ENCODE measurements at regions not wholly inside any gene's neighbourhood (a gene's known extent, or its start where the extent isn't known, plus 50 kb on each side); places are given as distances from the start of the nearest gene placed in this dataset.

DNA sequence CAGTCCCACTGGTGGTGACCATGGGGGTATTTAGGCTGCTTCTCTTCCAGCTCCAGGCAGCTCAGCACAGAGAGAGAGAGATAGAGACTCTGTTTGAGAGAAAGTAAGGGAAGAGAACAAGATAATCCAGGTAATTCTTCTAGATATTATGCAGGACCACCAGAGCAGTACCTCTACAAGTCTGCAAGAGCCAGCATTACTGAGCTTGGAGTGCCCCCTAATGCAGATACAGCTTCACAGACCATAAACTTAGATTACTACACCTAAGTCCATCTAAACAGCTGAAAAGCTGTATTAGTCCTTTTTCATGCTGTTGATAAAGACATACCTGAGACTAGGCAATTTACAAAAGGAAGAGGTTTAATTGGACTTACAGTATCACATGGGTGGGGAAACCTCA lies 570.3 kb downstream of the LRRIQ3 start:
- DNase-seq (ENCODE audit: low read depth): no peak
- TF ChIP-seq, protein P1, sequence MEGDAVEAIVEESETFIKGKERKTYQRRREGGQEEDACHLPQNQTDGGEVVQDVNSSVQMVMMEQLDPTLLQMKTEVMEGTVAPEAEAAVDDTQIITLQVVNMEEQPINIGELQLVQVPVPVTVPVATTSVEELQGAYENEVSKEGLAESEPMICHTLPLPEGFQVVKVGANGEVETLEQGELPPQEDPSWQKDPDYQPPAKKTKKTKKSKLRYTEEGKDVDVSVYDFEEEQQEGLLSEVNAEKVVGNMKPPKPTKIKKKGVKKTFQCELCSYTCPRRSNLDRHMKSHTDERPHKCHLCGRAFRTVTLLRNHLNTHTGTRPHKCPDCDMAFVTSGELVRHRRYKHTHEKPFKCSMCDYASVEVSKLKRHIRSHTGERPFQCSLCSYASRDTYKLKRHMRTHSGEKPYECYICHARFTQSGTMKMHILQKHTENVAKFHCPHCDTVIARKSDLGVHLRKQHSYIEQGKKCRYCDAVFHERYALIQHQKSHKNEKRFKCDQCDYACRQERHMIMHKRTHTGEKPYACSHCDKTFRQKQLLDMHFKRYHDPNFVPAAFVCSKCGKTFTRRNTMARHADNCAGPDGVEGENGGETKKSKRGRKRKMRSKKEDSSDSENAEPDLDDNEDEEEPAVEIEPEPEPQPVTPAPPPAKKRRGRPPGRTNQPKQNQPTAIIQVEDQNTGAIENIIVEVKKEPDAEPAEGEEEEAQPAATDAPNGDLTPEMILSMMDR (IDR thresholded peaks at IDR 0.05; ENCODE audit: insufficient read depth, low read depth, low read length, missing control alignments): no peak
- no peak overlapping the region for H3K4me3 ChIP-seq (ENCODE audit: low read depth, low read length)

- TF ChIP-seq, protein P1 (IDR thresholded peaks at IDR 0.05; ENCODE audit: insufficient read depth, low read depth, low read length, missing control alignments): no peak
- no peak for DNase-seq (ENCODE audit: low read depth)
- no peak overlapping the region for H3K4me3 ChIP-seq (ENCODE audit: low read depth, low read length)
Observed at GRCh38 chr1:73626326-73626725, 571.6 kb downstream of the LRRIQ3 start.

GRCh38 chr1:73623946-73624345 lies 574.0 kb downstream of the LRRIQ3 start:
- no peak for DNase-seq (ENCODE audit: low read depth)
- H3K4me3 ChIP-seq (ENCODE audit: low read depth, low read length): no peak overlapping the region
- TF ChIP-seq, protein P1 (IDR thresholded peaks at IDR 0.05; ENCODE audit: insufficient read depth, low read depth, low read length, missing control alignments): no peak

GRCh38 chr1:73617145-73617544 lies 580.8 kb downstream of the LRRIQ3 start:
- TF ChIP-seq, protein P1 (IDR thresholded peaks at IDR 0.05; ENCODE audit: insufficient read depth, low read depth, low read length, missing control alignments): no peak

DNA sequence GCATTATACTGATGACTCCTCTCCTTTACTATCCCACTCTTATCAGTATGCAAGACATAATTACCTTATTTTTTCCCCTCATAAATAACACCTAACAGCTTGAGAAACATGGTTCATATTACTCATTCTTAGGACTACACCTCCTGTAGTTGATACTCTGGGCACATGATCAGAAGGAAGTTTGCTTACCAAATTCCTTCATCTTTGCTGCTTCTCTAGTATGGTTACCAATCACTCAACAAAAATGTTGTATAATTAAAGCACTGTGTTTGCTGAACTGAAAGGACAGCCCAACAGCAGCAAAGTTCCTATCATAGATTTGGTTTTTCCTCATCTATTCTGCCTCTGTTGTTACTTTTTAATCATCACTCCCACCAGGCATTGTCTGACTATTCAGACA lies 586.3 kb downstream of the LRRIQ3 start:
- TF ChIP-seq, protein P1 (IDR thresholded peaks at IDR 0.05; ENCODE audit: insufficient read depth, low read depth, low read length, missing control alignments): no peak
- DNase-seq (ENCODE audit: low read depth): no peak

More at GRCh38 chr1:73617145-73617544, 580.8 kb downstream of the LRRIQ3 start:
- no peak for DNase-seq (ENCODE audit: low read depth)
- H3K4me3 ChIP-seq (ENCODE audit: low read depth, low read length): no peak overlapping the region

DNA sequence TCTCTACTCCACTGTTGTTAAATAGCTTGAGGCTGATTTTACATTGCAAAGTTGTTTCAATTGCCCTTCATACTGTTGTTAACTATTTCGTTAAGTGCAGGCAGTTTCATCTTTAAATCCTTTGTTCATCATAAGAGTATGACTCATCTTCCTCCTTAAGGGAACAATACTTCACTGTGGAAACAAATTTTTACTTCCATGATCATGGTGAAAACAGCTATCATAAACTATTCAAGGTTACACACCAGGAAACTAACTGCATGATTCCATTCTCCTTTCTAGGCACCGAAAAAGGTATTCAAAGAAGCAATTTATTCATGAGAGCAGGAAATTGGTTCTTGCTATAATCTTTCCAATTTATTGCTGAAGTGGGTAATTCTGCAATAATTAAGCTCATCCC lies 593.2 kb downstream of the LRRIQ3 start:
- TF ChIP-seq, protein P1 (IDR thresholded peaks at IDR 0.05; ENCODE audit: insufficient read depth, low read depth, low read length, missing control alignments): no peak
- no peak for DNase-seq (ENCODE audit: low read depth)
- no peak overlapping the region for H3K4me3 ChIP-seq (ENCODE audit: low read depth, low read length)

More for the DNA sequence above, 586.3 kb downstream of the LRRIQ3 start:
- H3K4me3 ChIP-seq (ENCODE audit: low read depth, low read length): no peak overlapping the region

DNA sequence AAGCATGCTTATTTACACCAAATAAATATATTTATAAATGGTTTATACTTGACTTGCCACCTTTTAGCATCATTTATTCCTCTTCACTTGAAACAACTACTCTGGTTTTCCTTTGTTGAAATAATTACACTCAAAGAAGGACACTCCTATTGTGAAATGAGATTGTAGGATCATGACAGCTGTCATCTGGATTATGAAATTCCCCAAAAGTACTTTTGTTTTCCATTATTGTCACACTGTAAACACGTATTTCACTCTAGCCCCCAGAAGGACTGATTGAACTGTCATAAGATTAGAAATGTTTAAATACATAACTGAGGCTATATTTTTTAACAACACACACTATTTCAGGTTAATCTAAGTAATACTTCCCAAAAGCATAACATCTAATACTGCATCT lies 593.8 kb downstream of the LRRIQ3 start:
- no peak overlapping the region for H3K4me3 ChIP-seq (ENCODE audit: low read depth, low read length)
- TF ChIP-seq, protein P1 (IDR thresholded peaks at IDR 0.05; ENCODE audit: insufficient read depth, low read depth, low read length, missing control alignments): no peak
- DNase-seq (ENCODE audit: low read depth): no peak
